Spinal cord (tissue), 9 donors: ENCODE measurements at regions not wholly inside any gene's neighbourhood (a gene's known extent, or its start where the extent isn't known, plus 50 kb on each side); places are given as distances from the start of the nearest gene placed in this dataset.

ENCODE experiments used
- DNase-seq, 6 donors: peaks; one replicate each; pipeline versions ENCODE4 v3.0.0 to v3.0.0-alpha.2; 2013 to 2015; ENCODE audit warnings: low spot score in 6 of 6, low read depth in 4 of 6
- H3K27ac ChIP-seq: one replicate; pipeline ENCODE4 v1.5.1; 2013; ENCODE audit warnings: low read depth, low read length, control low read depth
- H3K27me3 ChIP-seq: one replicate; pipeline ENCODE4 v1.6.1; 2013; ENCODE audit warnings: low read length; ENCODE audit not compliant: control insufficient read depth, insufficient read depth
- H3K36me3 ChIP-seq: one replicate; pipeline ENCODE4 v1.6.1; 2013; ENCODE audit warnings: low read length; ENCODE audit not compliant: control insufficient read depth, insufficient read depth
- H3K4me1 ChIP-seq: one replicate; pipeline ENCODE4 v1.6.1; 2013; ENCODE audit warnings: low read length; ENCODE audit not compliant: control insufficient read depth, insufficient read depth
- H3K4me3 ChIP-seq: one replicate; pipeline ENCODE4 v1.5.1; 2013; ENCODE audit warnings: low read depth, low read length, control low read depth
- H3K9me3 ChIP-seq: one replicate; pipeline ENCODE4 v1.6.1; 2013; ENCODE audit warnings: low read length; ENCODE audit not compliant: control insufficient read depth, insufficient read depth
- WGBS: methylation state at CpG from one replicate; pipeline ENCODE4 v1.1.5; 2013; ENCODE audit warnings: missing lambda C conversion rate; ENCODE audit not compliant: insufficient coverage; 5-methylcytosine and 5-hydroxymethylcytosine counted together
- donor health status: healthy.

DNA sequence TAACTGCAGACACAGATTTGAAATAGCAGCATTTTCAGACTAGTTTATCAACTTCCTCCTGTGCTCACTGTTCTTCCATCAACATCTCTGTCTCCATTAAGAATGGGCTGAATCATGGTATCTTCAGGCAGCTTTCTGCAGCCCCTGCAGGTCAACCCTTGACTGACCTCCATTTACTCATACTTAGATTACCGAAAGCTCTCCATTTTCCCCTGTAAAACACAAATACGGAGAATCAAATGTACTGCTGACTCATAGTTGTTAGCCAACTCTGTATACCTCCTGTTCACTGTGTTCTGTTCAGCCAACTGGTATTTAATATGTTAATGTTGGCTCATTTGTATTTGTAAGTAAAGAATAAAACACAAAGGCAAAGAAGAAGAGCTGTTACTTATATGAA, 364.0 kb downstream of the CASP12 start:
- WGBS, result no CpG with 5 or more reads among the region's 2 CpGs
- DNase-seq, result peak in 1 of 6 donors; percentile 40

DNA sequence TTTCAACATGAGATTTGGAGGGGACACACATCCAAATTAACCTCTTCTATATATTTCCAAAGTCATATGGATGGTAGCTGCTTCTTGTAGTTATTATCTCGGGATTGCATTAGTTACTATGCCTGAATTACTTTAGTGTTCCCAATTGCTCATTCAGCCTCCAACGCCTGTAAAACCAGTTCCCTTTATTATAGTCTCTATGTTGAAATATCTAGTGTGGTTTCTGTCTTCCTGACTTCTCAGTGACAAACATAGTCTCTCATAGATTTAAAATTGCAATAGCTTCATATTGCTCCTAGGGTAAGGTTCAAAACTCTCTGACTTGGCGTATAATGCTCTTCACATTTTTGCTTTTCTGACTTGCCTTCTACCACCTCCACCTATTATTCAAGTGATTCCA, 366.4 kb downstream of the CASP12 start:
- no peak overlapping the region for H3K4me3 ChIP-seq
- no peak overlapping the region for H3K27ac ChIP-seq
- H3K4me1 ChIP-seq, result no peaks in the 10 kb centered on the region
- no peak for DNase-seq
- WGBS, result 100% methylated on average over 1 of the region's 3 CpGs
- H3K27me3 ChIP-seq, result no peaks in the 10 kb centered on the region
- no peaks in the 10 kb centered on the region for H3K36me3 ChIP-seq
- no peaks in the 10 kb centered on the region for H3K9me3 ChIP-seq

More for the DNA sequence above, 364.0 kb downstream of the CASP12 start:
- Histone ChIP-seq H3K4me3 (no peak overlapping the region), H3K9me3 (no peaks in the 10 kb centered on the region), H3K36me3 (no peaks in the 10 kb centered on the region), H3K27me3 (no peaks in the 10 kb centered on the region), H3K27ac (no peak overlapping the region), H3K4me1 (no peaks in the 10 kb centered on the region)

DNA sequence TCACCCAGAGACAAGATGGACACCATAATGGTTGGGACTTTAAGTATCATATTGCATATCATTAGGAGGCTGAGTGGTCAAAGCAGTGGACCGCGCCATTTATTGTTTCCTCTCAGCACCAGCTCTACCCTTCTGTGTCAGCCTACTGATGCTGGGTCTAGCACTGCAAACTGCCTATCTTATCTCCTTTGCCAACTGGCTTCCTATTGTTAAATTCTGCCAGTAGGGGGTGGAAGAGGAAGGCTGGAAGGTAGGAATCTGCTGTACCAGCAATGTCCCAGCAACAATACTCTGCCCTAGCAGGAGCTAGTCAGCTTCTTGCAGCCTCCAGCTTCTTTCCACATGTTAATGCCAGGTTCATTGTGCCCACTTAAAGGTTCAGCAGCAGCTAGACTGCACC, 367.1 kb upstream of the PDGFD start:
- WGBS, result no CpG with 5 or more reads among the region's 2 CpGs
- H3K27ac ChIP-seq, result no peak overlapping the region

DNA sequence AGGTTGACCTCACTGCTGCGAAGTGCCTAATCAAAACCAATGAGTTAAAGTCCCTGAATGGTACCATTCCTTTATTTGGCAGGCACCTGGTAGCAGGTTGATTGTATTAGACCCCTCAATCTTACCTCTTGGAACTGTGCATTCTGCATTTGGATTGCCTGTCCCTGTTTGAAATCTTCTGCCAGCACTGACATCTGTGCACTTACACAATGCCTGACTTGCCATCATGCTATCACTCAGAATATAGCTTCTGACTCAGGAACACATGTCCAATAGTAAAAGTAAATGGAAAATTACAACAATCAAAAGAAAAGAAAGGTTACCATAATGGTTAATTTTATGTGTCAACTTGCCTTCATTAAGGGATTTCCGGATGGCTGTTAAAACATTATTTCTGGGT, 366.0 kb upstream of the PDGFD start:
- DNase-seq, result peak in 1 of 6 donors; percentile 42
- no peak overlapping the region for H3K27ac ChIP-seq
- WGBS, result 86% methylated on average over 2 of the region's 2 CpGs
- H3K27me3 ChIP-seq, result no peaks in the 10 kb centered on the region
- H3K4me1 ChIP-seq, result no peaks in the 10 kb centered on the region
- H3K4me3 ChIP-seq, result no peak overlapping the region
- no peaks in the 10 kb centered on the region for H3K9me3 ChIP-seq
- no peaks in the 10 kb centered on the region for H3K36me3 ChIP-seq

More for the DNA sequence above, 367.1 kb upstream of the PDGFD start:
- Histone ChIP-seq H3K36me3 (no peaks in the 10 kb centered on the region), H3K4me1 (no peaks in the 10 kb centered on the region), H3K4me3 (no peak overlapping the region), H3K9me3 (no peaks in the 10 kb centered on the region), H3K27me3 (no peaks in the 10 kb centered on the region)
- no peak for DNase-seq

DNA sequence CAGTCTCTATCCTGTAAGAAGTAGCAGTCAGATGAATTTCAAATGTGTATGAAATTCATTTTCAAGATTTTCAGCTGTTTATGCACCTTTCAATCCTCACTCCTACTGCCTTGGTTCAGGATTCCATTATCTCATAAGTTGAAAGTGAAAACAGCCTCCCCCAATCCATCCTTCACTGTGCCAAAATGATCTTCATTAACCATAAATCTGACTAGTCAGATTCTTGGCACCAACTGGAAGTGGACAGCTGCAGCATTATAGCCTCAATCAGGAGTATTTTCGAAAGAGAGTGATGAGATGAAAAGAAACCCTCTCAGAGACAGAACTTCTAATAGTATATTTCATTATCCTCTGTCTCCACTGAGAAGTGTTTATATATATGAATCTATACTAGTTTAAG, 365.3 kb upstream of the PDGFD start:
- Histone ChIP-seq H3K27ac (no peak overlapping the region), H3K36me3 (no peaks in the 10 kb centered on the region), H3K9me3 (no peaks in the 10 kb centered on the region), H3K27me3 (no peaks in the 10 kb centered on the region), H3K4me3 (no peak overlapping the region), H3K4me1 (no peaks in the 10 kb centered on the region)
- peak in 1 of 6 donors; percentile 53 for DNase-seq
- no CpG with 5 or more reads among the region's 1 CpG for WGBS

DNA sequence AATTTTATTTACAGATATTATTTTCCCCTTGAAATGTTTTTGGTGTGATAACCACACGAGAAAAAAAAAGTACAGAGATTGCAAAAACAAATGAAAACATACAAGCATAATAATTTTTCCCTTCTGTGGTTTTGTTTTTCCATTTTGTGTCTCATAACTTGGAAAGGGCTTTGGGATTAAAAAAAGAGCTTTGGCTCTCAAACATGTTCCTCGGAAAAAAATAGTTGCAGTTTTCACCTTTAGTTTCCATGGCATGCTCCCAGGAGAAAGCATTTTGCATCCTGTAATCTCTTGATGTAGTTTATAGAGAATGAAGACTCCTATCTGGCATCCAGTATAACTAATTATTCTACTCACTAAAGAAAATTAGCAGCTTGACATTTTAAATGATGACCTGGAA, 362.1 kb upstream of the PDGFD start:
- peak in 1 of 6 donors; percentile 27 for DNase-seq
- Histone ChIP-seq H3K4me1 (no peaks in the 10 kb centered on the region), H3K4me3 (no peak overlapping the region), H3K36me3 (no peaks in the 10 kb centered on the region), H3K9me3 (no peaks in the 10 kb centered on the region), H3K27me3 (no peaks in the 10 kb centered on the region), H3K27ac (no peak overlapping the region)
- WGBS, result 40% methylated on average over 1 of the region's 2 CpGs

DNA sequence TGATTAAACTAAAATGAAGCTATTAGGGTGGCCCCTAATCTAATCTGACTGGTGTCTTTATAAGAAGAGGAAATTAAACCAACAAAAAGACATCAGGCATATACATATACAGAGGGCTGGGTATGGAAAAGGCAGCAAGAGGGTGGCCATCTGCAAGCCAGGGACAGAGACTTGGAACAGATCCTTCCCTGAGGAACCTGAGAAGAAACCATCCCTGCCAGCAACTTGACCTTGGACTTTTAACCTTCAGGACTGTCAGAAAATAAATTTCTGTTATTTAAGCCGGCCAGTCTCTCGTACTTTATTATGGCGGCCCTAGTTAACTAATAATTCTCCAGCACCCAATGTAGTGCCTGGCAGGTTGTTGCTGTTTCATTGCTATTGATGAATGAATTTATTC, 361.5 kb upstream of the PDGFD start:
- Histone ChIP-seq H3K27ac (no peak overlapping the region), H3K4me3 (no peak overlapping the region), H3K9me3 (no peaks in the 10 kb centered on the region), H3K36me3 (no peaks in the 10 kb centered on the region), H3K27me3 (no peaks in the 10 kb centered on the region), H3K4me1 (no peaks in the 10 kb centered on the region)
- WGBS, result no CpG with 5 or more reads among the region's 3 CpGs
- DNase-seq, result no peak

DNA sequence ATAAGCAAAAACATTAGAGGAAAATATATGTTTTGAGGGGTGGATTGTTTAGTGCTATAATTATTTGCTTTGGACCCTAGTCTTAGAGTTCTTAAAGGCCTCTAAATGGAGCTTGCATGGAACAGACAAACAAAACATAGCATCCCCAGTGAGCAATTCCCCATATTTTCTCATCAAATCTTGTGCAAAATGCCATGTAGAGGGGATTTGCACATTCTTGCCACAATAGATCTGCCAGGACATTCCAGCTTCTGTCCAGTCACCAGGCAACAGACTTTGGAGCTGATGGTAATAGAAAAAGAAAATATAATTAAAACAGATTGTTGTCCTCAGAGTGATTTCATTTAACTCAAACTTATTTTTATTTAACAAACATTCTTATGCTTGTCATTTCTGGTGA, 360.3 kb upstream of the PDGFD start:
- Histone ChIP-seq H3K36me3 (no peaks in the 10 kb centered on the region), H3K9me3 (no peaks in the 10 kb centered on the region), H3K4me3 (no peak overlapping the region), H3K27ac (no peak overlapping the region), H3K27me3 (no peaks in the 10 kb centered on the region), H3K4me1 (no peaks in the 10 kb centered on the region)
- DNase-seq, result peak in 1 of 6 donors; percentile 26

DNA sequence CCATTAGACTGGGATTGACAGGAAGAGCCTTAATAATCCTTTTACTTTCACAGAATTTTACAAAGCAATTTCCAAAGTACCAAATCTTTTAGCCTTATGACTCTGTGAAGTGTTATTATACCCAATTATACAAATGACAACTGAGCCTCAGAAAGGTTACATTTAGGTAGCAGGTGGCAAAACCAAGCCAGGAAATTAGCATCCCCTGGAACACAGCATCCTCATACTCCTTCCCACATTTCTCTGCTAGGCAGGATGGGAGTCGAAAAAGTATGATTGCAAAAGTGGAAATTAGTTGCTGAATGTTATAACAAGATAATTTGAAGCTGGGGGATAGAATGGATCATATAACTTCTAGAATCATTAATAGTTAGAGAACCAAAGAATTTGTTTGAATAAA, 359.7 kb upstream of the PDGFD start:
- no peak for DNase-seq
- no peak overlapping the region for H3K27ac ChIP-seq
- no peaks in the 10 kb centered on the region for H3K27me3 ChIP-seq
- no peaks in the 10 kb centered on the region for H3K9me3 ChIP-seq
- no peaks in the 10 kb centered on the region for H3K36me3 ChIP-seq
- H3K4me3 ChIP-seq, result no peak overlapping the region
- H3K4me1 ChIP-seq, result no peaks in the 10 kb centered on the region
- WGBS, result no CpG with 5 or more reads among the region's 1 CpG

DNA sequence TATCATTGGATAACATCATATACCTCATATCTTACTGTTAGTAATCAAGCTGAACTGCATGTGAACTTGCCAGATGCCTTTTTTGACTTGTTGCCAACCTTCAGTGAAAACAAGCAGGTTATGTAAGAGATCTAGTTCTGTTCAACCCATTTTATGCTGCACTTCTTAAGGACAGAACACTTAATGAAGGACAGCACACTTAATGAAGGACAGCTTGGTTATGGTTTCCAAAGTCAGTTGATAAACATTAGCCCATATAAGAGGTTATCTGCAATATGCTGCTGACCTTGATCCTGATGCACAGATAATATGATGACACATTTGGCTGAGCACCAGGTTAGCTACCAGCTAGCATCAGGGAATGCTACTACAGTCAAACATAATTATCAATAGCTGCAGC, 358.7 kb upstream of the PDGFD start:
- Histone ChIP-seq H3K27ac (no peak overlapping the region), H3K4me3 (no peak overlapping the region), H3K36me3 (no peaks in the 10 kb centered on the region), H3K4me1 (no peaks in the 10 kb centered on the region), H3K9me3 (no peaks in the 10 kb centered on the region), H3K27me3 (no peaks in the 10 kb centered on the region)
- DNase-seq, result peak in 2 of 6 donors; percentile 47 to 63
